ENCODE measurements at regions not wholly inside any gene's neighbourhood (a gene's known extent, or its start where the extent isn't known, plus 50 kb on each side); places are given as distances from the start of the nearest gene placed in this dataset.
"Not testable (repeated sequence)": the region's sequence is repeated elsewhere in the genome, so short reads cannot be mapped to it uniquely, and the experiment has no call there.

GRCh38 chr5:174610968-174611367 is 113.4 kb upstream of the MSX2 start:
- no peak for DNase-seq

GRCh38 chr5:174612686-174613085 is 111.7 kb upstream of the MSX2 start:
- DNase-seq: no peak

GRCh38 chr5:174614500-174615135 is 109.8 kb upstream of the MSX2 start:
- DNase-seq: no peak

- no peak for DNase-seq
Measured at GRCh38 chr5:174616036-174616435, 108.3 kb upstream of the MSX2 start.

GRCh38 chr5:174617285-174617684 is 107.1 kb upstream of the MSX2 start:
- no peak for DNase-seq

GRCh38 chr5:174617910-174618309 is 106.5 kb upstream of the MSX2 start:
- no peak for DNase-seq

- no peak for DNase-seq
Measured at GRCh38 chr5:174618589-174618988, 105.8 kb upstream of the MSX2 start.

- no peak for DNase-seq
Measured at GRCh38 chr5:174622067-174622466, 102.3 kb upstream of the MSX2 start.

- DNase-seq: no peak
Measured at GRCh38 chr5:174623018-174623417, 101.4 kb upstream of the MSX2 start.

GRCh38 chr5:174623433-174624019 is 100.9 kb upstream of the MSX2 start:
- DNase-seq: no peak

GRCh38 chr5:174624733-174625522 is 99.5 kb upstream of the MSX2 start:
- no peak for DNase-seq

- DNase-seq: no peak
Measured at GRCh38 chr5:174625591-174626350, 98.6 kb upstream of the MSX2 start.

GRCh38 chr5:174626369-174626920 is 97.9 kb upstream of the MSX2 start:
- no peak for DNase-seq

GRCh38 chr5:174636094-174636493 is 88.3 kb upstream of the MSX2 start:
- DNase-seq: no peak

- no peak for DNase-seq
Measured at GRCh38 chr5:174642816-174643405, 81.5 kb upstream of the MSX2 start.

GRCh38 chr5:174644436-174644835 is 79.9 kb upstream of the MSX2 start:
- DNase-seq: no peak

GRCh38 chr5:174644923-174645322 is 79.5 kb upstream of the MSX2 start:
- DNase-seq: no peak

GRCh38 chr5:174645677-174646076 is 78.7 kb upstream of the MSX2 start:
- no peak for DNase-seq

- DNase-seq: not testable (repeated sequence)
Measured at GRCh38 chr5:174648618-174649017, 75.8 kb upstream of the MSX2 start.

- no peak for DNase-seq
Measured at GRCh38 chr5:174649391-174649790, 75.0 kb upstream of the MSX2 start.

GRCh38 chr5:174654442-174654841 is 69.9 kb upstream of the MSX2 start:
- DNase-seq: no peak

GRCh38 chr5:174655351-174655750 is 69.0 kb upstream of the MSX2 start:
- no peak for DNase-seq
